ENCODE measurements at regions not wholly inside any gene's neighbourhood (a gene's known extent, or its start where the extent isn't known, plus 50 kb on each side); places are given as distances from the start of the nearest gene placed in this dataset.
"Not testable (repeated sequence)": the region's sequence is repeated elsewhere in the genome, so short reads cannot be mapped to it uniquely, and the experiment has no call there.

DNA sequence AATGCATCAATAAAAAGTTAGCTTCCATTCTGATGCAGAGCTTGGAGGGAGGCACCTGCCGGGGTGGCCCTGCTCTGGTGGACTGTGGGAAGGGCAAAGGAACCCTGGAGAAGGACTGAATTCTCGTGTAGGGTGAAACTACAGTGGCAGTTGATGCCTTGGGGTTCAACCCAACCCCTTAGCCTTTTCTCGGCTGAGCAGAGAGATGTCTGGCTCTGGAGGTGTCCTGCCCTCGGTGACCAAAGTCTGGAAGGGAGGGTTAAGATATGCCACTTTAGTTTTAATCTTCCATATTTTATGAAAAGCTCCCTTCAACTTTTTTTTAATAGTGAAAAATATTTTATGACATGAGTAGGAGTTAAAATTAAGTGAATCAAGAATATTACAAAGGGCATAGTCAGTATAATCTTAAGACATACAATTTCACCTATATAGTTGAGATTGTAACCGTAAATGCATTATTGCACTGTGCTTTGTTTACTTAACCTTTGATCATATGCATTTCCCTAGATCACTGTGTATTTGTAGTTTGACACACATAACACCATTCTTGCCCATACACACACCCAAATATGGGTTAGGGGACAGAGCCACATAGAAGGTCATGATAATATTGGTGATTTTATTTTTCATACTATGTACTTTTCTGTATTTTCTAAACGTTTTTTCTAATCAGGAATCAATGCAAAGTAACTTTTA, 179.6 kb downstream of the MCHR2 start:
- no peak overlapping the region for H3K4me3 ChIP-seq (ENCODE audit: low read depth, low read length)
- no peak for DNase-seq (ENCODE audit: low read depth)
- no peak for TF ChIP-seq CTCF (IDR thresholded peaks at IDR 0.05; ENCODE audit: control insufficient read depth, extremely low read depth, insufficient read depth)

GRCh38 chr6:99816795-99817194, 177.2 kb downstream of the MCHR2 start:
- no peak for DNase-seq (ENCODE audit: low read depth)
- no peak for TF ChIP-seq CTCF (IDR thresholded peaks at IDR 0.05; ENCODE audit: control insufficient read depth, extremely low read depth, insufficient read depth)
- no peak overlapping the region for H3K4me3 ChIP-seq (ENCODE audit: low read depth, low read length)

- DNase-seq (ENCODE audit: low read depth): no peak
- TF ChIP-seq CTCF (IDR thresholded peaks at IDR 0.05; ENCODE audit: control insufficient read depth, extremely low read depth, insufficient read depth): no peak
- no peak overlapping the region for H3K4me3 ChIP-seq (ENCODE audit: low read depth, low read length)
Measured at GRCh38 chr6:99818161-99818560, 175.9 kb downstream of the MCHR2 start.

DNA sequence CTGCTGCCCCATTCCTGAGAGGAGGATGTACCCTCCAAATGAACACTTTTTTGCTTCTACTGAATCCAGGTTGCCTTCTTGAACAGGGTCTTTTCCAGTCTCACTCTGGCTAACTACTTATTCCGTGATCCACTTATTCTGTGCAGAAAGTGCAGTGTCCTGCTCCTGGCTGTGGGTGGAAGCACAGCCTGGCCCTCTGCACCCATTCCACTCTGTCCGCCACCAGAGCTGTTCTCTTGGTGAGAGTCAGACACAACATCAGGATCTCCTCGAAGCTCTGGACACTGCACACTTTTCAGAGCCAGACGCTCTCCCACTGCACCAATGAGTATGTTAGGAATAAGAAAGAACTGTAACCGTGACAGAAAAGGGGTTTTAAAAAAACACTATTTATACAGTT, 174.2 kb downstream of the MCHR2 start:
- TF ChIP-seq CTCF (IDR thresholded peaks at IDR 0.05; ENCODE audit: control insufficient read depth, extremely low read depth, insufficient read depth): no peak
- DNase-seq (ENCODE audit: low read depth): no peak
- no peak overlapping the region for H3K4me3 ChIP-seq (ENCODE audit: low read depth, low read length)

- TF ChIP-seq CTCF (IDR thresholded peaks at IDR 0.05; ENCODE audit: control insufficient read depth, extremely low read depth, insufficient read depth): no peak
- no peak for DNase-seq (ENCODE audit: low read depth)
- no peak overlapping the region for H3K4me3 ChIP-seq (ENCODE audit: low read depth, low read length)
Measured at GRCh38 chr6:99821164-99821563, 172.9 kb downstream of the MCHR2 start.

GRCh38 chr6:99822741-99823512, 171.1 kb downstream of the MCHR2 start:
- 0 out of 2 replicates have a peak overlapping the region, but pooled peaks have one; percentile 13 for H3K4me3 ChIP-seq (ENCODE audit: low read depth, low read length)
- peak; percentile 36 for DNase-seq (ENCODE audit: low read depth)
- TF ChIP-seq CTCF (IDR thresholded peaks at IDR 0.05; ENCODE audit: control insufficient read depth, extremely low read depth, insufficient read depth): peak; percentile 74

- H3K4me3 ChIP-seq (ENCODE audit: low read depth, low read length): 0 out of 2 replicates have a peak overlapping the region, but pooled peaks have one; percentile 13
- not testable (repeated sequence) for DNase-seq (ENCODE audit: low read depth)
Measured at GRCh38 chr6:99823513-99824235, 170.3 kb downstream of the MCHR2 start.

Data from LNCaP clone FGC (cell line).